AG10803 (cell line): ENCODE measurements at regions not wholly inside any gene's neighbourhood (a gene's known extent, or its start where the extent isn't known, plus 50 kb on each side); places are given as distances from the start of the nearest gene placed in this dataset.
"Not testable (repeated sequence)": the region's sequence is repeated elsewhere in the genome, so short reads cannot be mapped to it uniquely, and the experiment has no call there.

ENCODE experiments used
- DNase-seq: peaks from one replicate; pipeline ENCODE4 v3.0.0; 2010; ENCODE audit warnings: low read depth
- H3K4me3 ChIP-seq: 2 replicates; pipeline ENCODE4 v1.5.1; 2011; ENCODE audit warnings: mild to moderate bottlenecking, low read length, control low read depth
- CTCF ChIP-seq: conservative IDR thresholded peaks from 2 replicates; pipeline ENCODE4 v1.5.1; 2011; ENCODE audit warnings: mild to moderate bottlenecking, low read length, control low read depth, inconsistent platforms

DNA sequence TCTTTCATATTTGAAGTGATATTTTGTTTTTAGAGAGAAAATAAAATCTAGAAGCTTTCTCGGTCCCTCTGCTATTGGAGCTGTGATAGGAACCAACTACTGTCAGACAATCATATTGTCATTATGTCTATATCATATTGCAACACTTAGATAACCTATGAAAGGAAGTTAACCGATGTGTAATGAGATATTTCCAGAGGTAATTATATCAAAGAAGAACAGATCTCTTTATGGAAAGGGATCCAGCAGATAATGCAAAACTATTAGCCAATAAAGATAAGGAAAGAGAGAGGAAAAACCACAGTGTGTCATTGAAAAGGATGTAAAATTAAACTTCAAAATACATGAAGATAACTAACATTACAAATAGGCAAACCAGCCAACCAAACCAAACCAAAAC lies 529.1 kb upstream of the CCDC54 start:
- no peak overlapping the region for H3K4me3 ChIP-seq
- no peak for DNase-seq
- no peak for TF ChIP-seq CTCF

DNA sequence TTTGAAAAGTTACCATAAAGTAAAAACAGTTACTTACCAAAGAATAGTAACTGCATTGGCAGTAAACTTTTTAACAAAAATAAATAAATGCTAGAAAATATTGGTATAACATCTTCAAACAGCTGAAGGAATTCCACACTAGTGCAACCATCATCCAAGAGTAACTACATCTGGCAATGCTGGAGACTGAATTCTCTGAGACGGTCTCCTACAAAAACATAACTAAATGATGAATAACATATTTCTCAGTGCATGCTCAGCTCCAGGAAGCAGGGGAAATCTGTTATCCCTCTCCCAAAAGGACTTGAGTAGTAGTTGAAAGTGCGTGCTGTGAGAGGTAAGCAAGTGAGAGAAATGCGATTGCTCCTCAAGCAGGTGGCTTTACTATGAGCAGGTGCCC lies 526.8 kb upstream of the CCDC54 start:
- TF ChIP-seq CTCF = no peak
- H3K4me3 ChIP-seq = no peak overlapping the region
- DNase-seq = peak; percentile 65

DNA sequence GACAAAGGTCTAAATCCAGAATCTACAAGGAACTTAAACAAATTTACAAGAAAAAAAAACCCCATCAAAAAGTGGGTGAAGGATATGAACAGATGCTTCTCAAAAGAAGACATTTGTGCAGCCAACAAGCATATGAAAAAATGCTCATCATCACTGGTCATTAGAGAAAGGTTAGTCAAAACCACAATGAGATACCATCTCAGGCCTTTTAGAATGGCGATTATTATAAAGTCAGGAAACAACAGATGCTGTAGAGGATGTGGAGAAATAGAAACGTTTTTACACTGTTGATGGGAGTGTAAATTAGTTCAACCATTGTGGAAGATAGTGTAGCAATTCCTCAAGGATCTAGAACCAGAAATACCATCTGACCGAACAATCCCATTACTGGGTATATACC lies 518.9 kb upstream of the CCDC54 start:
- DNase-seq, H3K4me3 ChIP-seq: not testable (repeated sequence)

- no peak for DNase-seq
- no peak for TF ChIP-seq CTCF
- H3K4me3 ChIP-seq = no peak overlapping the region
Observed at GRCh38 chr3:106860182-106860581, 517.1 kb upstream of the CCDC54 start.

GRCh38 chr3:106862067-106862466 lies 515.2 kb upstream of the CCDC54 start:
- peak; percentile 65 for DNase-seq
- TF ChIP-seq CTCF = peak; percentile 67
- no peak overlapping the region for H3K4me3 ChIP-seq

GRCh38 chr3:106877627-106878026 lies 499.6 kb upstream of the CCDC54 start:
- H3K4me3 ChIP-seq = no peak overlapping the region
- no peak for TF ChIP-seq CTCF
- no peak for DNase-seq

DNA sequence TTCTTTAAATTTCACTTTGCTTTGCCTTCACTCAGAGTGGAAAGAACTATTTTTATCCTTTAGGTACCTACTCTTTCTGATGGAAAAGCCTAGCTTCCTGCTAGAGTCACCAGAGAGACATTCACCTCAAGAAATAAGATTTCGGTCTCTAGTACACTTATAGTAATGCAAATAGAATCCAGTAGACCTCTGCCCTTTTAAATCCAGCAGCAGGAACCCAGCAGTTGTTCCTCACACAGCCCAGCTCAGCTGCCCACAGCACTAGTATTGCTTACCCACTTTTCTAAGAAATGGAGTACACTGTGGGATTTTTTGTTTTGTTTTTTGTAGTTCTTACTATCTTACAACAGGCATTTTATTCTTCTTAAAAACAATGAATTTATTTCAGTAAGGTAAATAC lies 497.0 kb upstream of the CCDC54 start:
- H3K4me3 ChIP-seq = no peak overlapping the region
- no peak for TF ChIP-seq CTCF
- no peak for DNase-seq

- DNase-seq = no peak
- no peak overlapping the region for H3K4me3 ChIP-seq
- no peak for TF ChIP-seq CTCF
Observed at GRCh38 chr3:106881186-106881585, 496.1 kb upstream of the CCDC54 start.
